ENCODE measurements at regions not wholly inside any gene's neighbourhood (a gene's known extent, or its start where the extent isn't known, plus 50 kb on each side); places are given as distances from the start of the nearest gene placed in this dataset.

DNA sequence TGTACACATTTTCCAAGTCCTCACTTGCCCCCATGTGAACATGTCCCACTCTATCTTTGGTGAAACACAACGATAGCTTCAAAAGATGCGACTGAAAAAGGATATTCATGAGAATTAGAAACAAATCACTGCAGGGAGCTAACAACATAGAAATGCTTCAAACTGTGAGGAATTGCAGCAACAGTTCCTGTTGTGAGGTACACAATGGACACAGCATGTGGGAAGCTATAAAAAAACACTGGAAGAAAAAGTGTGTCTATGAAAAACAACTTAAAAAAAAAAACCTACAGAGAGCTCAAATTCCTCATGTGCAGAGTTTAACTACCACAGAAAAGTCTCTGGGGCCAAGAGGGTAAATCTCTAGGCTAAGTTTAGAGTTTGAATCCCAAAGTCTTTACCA is 51.6 kb upstream of the BLTP1 start:
- TF ChIP-seq ZFX (IDR thresholded peaks at IDR 0.05; ENCODE audit: borderline replicate concordance), result no peak
- TF ChIP-seq, protein P1, sequence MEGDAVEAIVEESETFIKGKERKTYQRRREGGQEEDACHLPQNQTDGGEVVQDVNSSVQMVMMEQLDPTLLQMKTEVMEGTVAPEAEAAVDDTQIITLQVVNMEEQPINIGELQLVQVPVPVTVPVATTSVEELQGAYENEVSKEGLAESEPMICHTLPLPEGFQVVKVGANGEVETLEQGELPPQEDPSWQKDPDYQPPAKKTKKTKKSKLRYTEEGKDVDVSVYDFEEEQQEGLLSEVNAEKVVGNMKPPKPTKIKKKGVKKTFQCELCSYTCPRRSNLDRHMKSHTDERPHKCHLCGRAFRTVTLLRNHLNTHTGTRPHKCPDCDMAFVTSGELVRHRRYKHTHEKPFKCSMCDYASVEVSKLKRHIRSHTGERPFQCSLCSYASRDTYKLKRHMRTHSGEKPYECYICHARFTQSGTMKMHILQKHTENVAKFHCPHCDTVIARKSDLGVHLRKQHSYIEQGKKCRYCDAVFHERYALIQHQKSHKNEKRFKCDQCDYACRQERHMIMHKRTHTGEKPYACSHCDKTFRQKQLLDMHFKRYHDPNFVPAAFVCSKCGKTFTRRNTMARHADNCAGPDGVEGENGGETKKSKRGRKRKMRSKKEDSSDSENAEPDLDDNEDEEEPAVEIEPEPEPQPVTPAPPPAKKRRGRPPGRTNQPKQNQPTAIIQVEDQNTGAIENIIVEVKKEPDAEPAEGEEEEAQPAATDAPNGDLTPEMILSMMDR (IDR thresholded peaks at IDR 0.05), result no peak
- no peak overlapping the region for H3K27ac ChIP-seq

DNA sequence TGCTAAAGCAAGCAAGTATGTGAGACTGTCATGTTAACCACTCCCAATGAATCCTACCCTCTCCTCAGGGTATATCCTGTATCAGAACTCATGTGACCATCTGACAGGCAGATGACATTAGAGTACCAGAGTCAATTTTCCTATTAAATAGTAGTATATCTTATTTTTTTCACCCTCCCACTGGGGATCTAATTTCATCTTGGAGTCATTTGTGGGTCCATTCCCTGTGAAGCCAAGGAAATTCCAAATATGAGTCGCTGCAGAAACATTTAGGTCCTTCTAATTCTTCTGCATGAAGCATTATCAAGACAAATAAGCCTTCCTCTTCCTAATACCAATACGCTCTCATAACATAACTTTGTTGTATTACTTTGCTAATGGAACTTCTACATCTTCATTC is 52.2 kb upstream of the BLTP1 start:
- no peak overlapping the region for H3K27ac ChIP-seq
- TF ChIP-seq ZFX (IDR thresholded peaks at IDR 0.05; ENCODE audit: borderline replicate concordance), result no peak
- TF ChIP-seq, protein P1 (IDR thresholded peaks at IDR 0.05), result no peak

DNA sequence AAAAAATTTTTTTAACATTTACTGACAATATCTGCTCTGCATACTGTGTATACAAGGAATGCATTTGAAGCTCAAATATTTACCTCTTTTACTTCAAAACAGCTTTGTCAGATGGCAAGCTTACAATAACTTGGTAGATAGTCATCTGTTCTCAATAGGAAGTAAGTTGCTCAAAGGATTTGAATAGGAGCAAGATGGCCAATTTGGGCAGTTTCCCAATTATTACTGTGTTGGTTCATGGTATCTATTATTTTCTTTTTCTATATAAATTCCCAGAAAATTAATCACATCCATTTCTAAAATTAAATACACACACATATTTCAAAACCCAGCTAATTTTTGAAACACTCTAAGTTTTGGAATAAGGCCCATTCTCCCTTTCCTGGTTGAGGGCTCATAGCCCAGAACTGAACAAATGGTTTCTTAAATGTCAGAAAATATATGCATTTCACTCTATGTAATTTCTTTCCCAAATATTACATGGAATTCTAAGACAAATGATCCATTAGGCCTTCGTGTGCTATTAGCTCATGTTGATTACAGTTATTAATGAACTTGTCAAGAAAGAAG is 60.2 kb upstream of the BLTP1 start:
- H3K27ac ChIP-seq, result no peak overlapping the region
- TF ChIP-seq ZFX (IDR thresholded peaks at IDR 0.05; ENCODE audit: borderline replicate concordance), result no peak
- TF ChIP-seq, protein P1 (IDR thresholded peaks at IDR 0.05), result no peak

DNA sequence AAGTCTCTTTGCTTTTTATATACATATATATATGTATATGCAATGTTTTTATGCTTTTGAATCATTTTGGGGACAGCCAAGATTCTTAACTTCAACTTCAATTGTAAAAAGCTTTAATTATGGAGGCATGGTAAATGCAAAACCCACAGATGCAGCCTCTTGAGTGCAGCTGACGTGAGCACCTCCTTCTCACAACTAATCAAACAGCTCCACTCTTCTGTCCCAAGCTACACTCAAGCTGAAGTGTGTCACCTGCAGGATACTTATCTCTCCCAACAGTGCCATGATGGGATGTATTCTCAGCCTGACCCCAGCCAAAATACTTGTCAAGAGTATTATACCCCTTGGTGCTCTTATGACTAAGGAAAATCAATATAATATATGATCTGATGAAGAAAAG is 60.7 kb upstream of the BLTP1 start:
- H3K27ac ChIP-seq, result no peak overlapping the region
- no peak for TF ChIP-seq ZFX (IDR thresholded peaks at IDR 0.05; ENCODE audit: borderline replicate concordance)
- TF ChIP-seq, protein P1 (IDR thresholded peaks at IDR 0.05), result no peak

DNA sequence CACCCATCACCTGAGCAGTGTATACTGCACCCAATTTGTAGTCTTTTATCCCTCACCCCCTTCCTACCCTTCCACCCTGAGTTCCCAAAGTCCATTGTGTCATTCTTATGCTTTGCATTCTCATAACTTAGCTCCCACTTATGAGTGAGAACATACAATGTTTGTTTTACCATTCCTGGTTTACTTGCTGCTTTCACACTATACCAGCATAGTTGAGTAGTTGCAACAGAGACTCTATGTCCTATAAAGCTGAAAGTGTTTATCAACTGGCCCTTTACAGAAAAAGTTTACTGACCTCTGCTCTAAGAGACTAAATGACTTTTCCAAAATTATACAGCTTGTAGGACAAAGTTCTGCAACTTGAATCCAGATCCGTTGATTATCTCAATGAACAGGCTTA is 61.1 kb upstream of the BLTP1 start:
- no peak for TF ChIP-seq ZFX (IDR thresholded peaks at IDR 0.05; ENCODE audit: borderline replicate concordance)
- TF ChIP-seq, protein P1 (IDR thresholded peaks at IDR 0.05), result no peak
- no peak overlapping the region for H3K27ac ChIP-seq

DNA sequence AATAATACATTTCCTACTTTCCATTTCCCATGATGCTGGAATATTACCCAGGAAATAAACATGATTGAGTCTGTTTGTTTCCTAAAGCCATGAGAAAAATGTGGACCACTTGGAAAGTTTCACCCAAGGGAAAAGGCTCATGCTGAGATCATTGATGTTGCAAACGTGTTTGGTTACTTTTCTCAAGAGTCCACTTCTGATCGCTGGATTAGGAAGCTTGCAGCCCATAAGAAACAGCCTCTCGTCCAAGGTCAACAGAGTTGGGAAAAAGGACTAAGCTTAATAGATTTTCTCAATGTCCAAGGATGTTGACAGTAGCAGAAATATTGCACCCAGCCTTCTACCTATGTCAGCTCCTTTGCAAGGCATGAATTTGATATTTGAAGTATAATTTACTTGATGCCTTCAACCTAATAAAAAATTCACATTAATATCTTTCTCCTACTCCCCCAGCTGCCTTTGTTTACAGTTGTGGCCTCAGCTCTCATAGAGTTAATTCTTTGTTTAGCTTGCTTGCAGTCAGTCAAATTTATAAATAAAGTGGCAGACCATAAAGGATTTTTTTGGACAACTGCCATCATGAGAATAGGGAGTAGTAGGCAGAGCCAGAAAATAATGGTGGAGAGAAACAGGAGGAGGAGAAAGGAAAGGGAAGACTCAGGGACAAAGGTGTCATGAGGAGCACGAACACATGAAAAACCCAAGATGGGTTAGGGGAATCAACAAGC is 65.6 kb upstream of the BLTP1 start:
- no peak for TF ChIP-seq ZFX (IDR thresholded peaks at IDR 0.05; ENCODE audit: borderline replicate concordance)
- TF ChIP-seq, protein P1 (IDR thresholded peaks at IDR 0.05), result no peak
- H3K27ac ChIP-seq, result no peak overlapping the region

DNA sequence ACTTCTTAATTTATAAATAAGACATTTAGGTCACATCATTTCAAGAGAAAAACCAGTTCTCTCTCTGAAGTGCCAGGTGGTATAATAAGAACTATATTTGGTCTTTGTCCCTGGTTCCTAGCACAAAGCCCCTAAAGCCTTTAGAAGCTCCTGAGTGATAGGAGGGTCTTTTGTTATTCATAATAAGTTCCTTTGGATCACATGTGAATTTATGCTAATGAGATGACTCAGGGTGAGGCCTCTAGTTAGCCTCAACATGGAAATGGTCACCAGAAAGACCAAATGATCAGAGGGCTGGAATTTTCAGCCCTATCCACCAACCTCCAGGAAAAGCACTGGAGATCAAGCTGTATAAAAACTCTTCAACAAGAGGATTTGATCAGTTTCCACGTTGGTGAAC is 68.1 kb upstream of the BLTP1 start:
- no peak for TF ChIP-seq ZFX (IDR thresholded peaks at IDR 0.05; ENCODE audit: borderline replicate concordance)
- TF ChIP-seq, protein P1 (IDR thresholded peaks at IDR 0.05), result no peak
- H3K27ac ChIP-seq, result no peak overlapping the region
